ENCODE measurements at regions not wholly inside any gene's neighbourhood (a gene's known extent, or its start where the extent isn't known, plus 50 kb on each side); places are given as distances from the start of the nearest gene placed in this dataset.

GRCh38 chr5:143752165-143752850, 59.7 kb upstream of the HMHB1 start:
- 86 to 94% (median 92%) methylated on average over 6 to 9 of the region's 9 CpGs for WGBS, 5 donors
- Histone ChIP-seq H3K36me3 (no peaks in the 10 kb centered on the region), H3K4me1 (no peaks in the 10 kb centered on the region), H3K27me3 (replicated peaks in 1 of 7) (no peaks in the 10 kb centered on the region), H3K27ac (no peak overlapping the region), H3K4me3 (no peak overlapping the region), H3K9me3 (no peaks in the 10 kb centered on the region)
- no peak for TF ChIP-seq POLR2A (IDR thresholded peaks at IDR 0.05)
- TF ChIP-seq CTCF (IDR thresholded peaks at IDR 0.05 in 8 of 11, conservative IDR thresholded peaks at IDR 0.05 in 3 of 11) = no peak
- no peak for TF ChIP-seq POLR2AphosphoS5 (IDR thresholded peaks at IDR 0.05)
- DNase-seq = no peak
- intact Hi-C loops (cut with DNase I; ENCODE audit: low total_unique reads) = no loop called here

- DNase-seq = no peak
- H3K9me3 ChIP-seq = no peaks in the 10 kb centered on the region
- H3K27ac ChIP-seq = no peak overlapping the region
- H3K4me1 ChIP-seq = no peaks in the 10 kb centered on the region
- H3K27me3 ChIP-seq (replicated peaks in 1 of 7) = no peaks in the 10 kb centered on the region
- 73 to 92% (median 88%) methylated on average over 4 of the region's 4 CpGs for WGBS, 5 donors
- intact Hi-C loops (cut with DNase I; ENCODE audit: low total_unique reads) = no loop called here
- H3K4me3 ChIP-seq = no peak overlapping the region
- no peaks in the 10 kb centered on the region for H3K36me3 ChIP-seq
- TF ChIP-seq CTCF (IDR thresholded peaks at IDR 0.05 in 8 of 11, conservative IDR thresholded peaks at IDR 0.05 in 3 of 11) = no peak
- TF ChIP-seq POLR2AphosphoS5 (IDR thresholded peaks at IDR 0.05) = no peak
- TF ChIP-seq POLR2A (IDR thresholded peaks at IDR 0.05) = no peak
Observed at GRCh38 chr5:143751342-143751741, 60.6 kb upstream of the HMHB1 start.

GRCh38 chr5:143749581-143750205, 62.3 kb upstream of the HMHB1 start:
- no peak for TF ChIP-seq CTCF (IDR thresholded peaks at IDR 0.05 in 8 of 11, conservative IDR thresholded peaks at IDR 0.05 in 3 of 11)
- no peak for TF ChIP-seq POLR2A (IDR thresholded peaks at IDR 0.05)
- no peak for TF ChIP-seq POLR2AphosphoS5 (IDR thresholded peaks at IDR 0.05)
- intact Hi-C loops (cut with DNase I; ENCODE audit: low total_unique reads) = no loop called here

GRCh38 chr5:143748516-143748915, 63.4 kb upstream of the HMHB1 start:
- no peak for TF ChIP-seq POLR2A (IDR thresholded peaks at IDR 0.05)
- no peak for TF ChIP-seq POLR2AphosphoS5 (IDR thresholded peaks at IDR 0.05)
- Histone ChIP-seq H3K4me3 (no peak overlapping the region), H3K27me3 (replicated peaks in 1 of 7) (no peaks in the 10 kb centered on the region), H3K27ac (no peak overlapping the region), H3K9me3 (peaks cover 0 to 3% (median 0%) of the 10 kb centered on the region in 8 donors), H3K36me3 (no peaks in the 10 kb centered on the region), H3K4me1 (no peaks in the 10 kb centered on the region)
- intact Hi-C loops (cut with DNase I; ENCODE audit: low total_unique reads) = no loop called here
- DNase-seq = no peak
- 66 to 83% (median 78%) methylated on average over 1 of the region's 1 CpG for WGBS, 5 donors

More at GRCh38 chr5:143749581-143750205, 62.3 kb upstream of the HMHB1 start:
- DNase-seq = no peak
- Histone ChIP-seq H3K4me3 (no peak overlapping the region), H3K27ac (no peak overlapping the region), H3K36me3 (no peaks in the 10 kb centered on the region), H3K9me3 (peaks cover 0 to 3% (median 0%) of the 10 kb centered on the region in 8 donors), H3K4me1 (no peaks in the 10 kb centered on the region), H3K27me3 (replicated peaks in 1 of 7) (no peaks in the 10 kb centered on the region)

Data from spleen (tissue), 11 donors.